Neural cell (in vitro differentiated cells): ENCODE measurements at regions not wholly inside any gene's neighbourhood (a gene's known extent, or its start where the extent isn't known, plus 50 kb on each side); places are given as distances from the start of the nearest gene placed in this dataset.

Experiments used
- CTCF ChIP-seq: fragments of 450-650 bp; IDR thresholded peaks from 2 replicates; pipeline ENCODE4 v1.5.1; 2014; ENCODE audit warnings: antibody characterized with exemption, mild to moderate bottlenecking, moderate library complexity; ENCODE audit not compliant: poor library complexity, severe bottlenecking
- EP300 ChIP-seq: fragments of 450-650 bp; conservative IDR thresholded peaks from 2 replicates; pipeline ENCODE4 v1.6.1; 2014; ENCODE audit warnings: antibody characterized with exemption, mild to moderate bottlenecking, moderate library complexity; ENCODE audit not compliant: poor library complexity, severe bottlenecking
- EZH2 ChIP-seq: fragments of 200-600, 300-800 bp; shearing (Covaris generic), sonication (generic); IDR thresholded peaks from 2 replicates; pipeline ENCODE4 v1.6.1; 2014; ENCODE audit warnings: antibody characterized with exemption, low read length, borderline replicate concordance, mild to moderate bottlenecking; ENCODE audit not compliant: insufficient read depth, poor library complexity, severe bottlenecking
- POLR2AphosphoS5 ChIP-seq: IDR thresholded peaks from 2 replicates; pipeline ENCODE4 v1.6.1; 2012
- RAD21 ChIP-seq: fragments of 450-650 bp; conservative IDR thresholded peaks from 2 replicates; pipeline ENCODE4 v1.6.1; 2014; ENCODE audit warnings: antibody characterized with exemption, mild to moderate bottlenecking, moderate library complexity
- REST ChIP-seq: IDR thresholded peaks from 2 replicates; pipeline ENCODE4 v1.6.1; 2012; ENCODE audit warnings: borderline replicate concordance
- SMC3 ChIP-seq: fragments of 450-650 bp; conservative IDR thresholded peaks from 2 replicates; pipeline ENCODE4 v1.6.1; 2014; ENCODE audit warnings: antibody characterized with exemption, mild to moderate bottlenecking, moderate library complexity; ENCODE audit not compliant: poor library complexity
- TAF1 ChIP-seq: IDR thresholded peaks from 2 replicates; pipeline ENCODE4 v1.6.1; 2012; ENCODE audit warnings: low read depth

- no peak for TF ChIP-seq CTCF
- TF ChIP-seq TAF1, result no peak
- no peak for TF ChIP-seq REST
- no peak for TF ChIP-seq POLR2AphosphoS5
- TF ChIP-seq EZH2, result no peak
- no peak for TF ChIP-seq SMC3
- no peak for TF ChIP-seq EP300
- no peak for TF ChIP-seq RAD21
These were observed 168.5 kb upstream of the MXRA5 start for GRCh38 chrX:3514996-3515395.
